ENCODE measurements at regions not wholly inside any gene's neighbourhood (a gene's known extent, or its start where the extent isn't known, plus 50 kb on each side); places are given as distances from the start of the nearest gene placed in this dataset.

GRCh38 chr6:10256113-10256690 is 158.7 kb downstream of the TFAP2A start:
- TF ChIP-seq CTCF (IDR thresholded peaks at IDR 0.05) (peak in 1 of 6 experiments; percentile 21), POLR2A (IDR thresholded peaks at IDR 0.05) (no peak)
